ENCODE measurements at regions not wholly inside any gene's neighbourhood (a gene's known extent, or its start where the extent isn't known, plus 50 kb on each side); places are given as distances from the start of the nearest gene placed in this dataset.

DNA sequence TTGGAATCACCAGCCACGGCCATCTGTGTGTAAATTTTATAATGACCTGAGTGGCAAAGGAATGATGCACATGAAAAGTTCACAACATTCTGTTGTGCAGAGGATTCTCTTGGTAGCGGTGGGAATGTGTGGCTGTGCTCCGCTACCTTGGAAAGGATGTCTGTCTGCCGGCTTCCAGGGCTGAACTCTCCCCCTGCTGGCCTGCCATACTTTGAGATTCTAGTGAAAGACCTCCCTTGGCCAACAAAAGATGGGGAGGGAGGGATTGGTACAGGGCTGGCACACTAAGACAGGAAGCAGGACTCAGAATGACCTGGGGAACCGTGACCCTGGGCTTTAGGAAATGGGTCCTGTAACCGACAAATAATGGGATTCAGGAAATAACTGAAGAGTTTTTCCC, 194.5 kb upstream of the PLD5 start:
- TF ChIP-seq IKZF2 (IDR thresholded peaks at IDR 0.05) (no peak), TCF3 (IDR thresholded peaks at IDR 0.05; ENCODE audit: borderline replicate concordance, insufficient read depth, low read depth, low read length) (no peak), YBX1 (IDR thresholded peaks at IDR 0.05) (no peak), SMARCA5 (IDR thresholded peaks at IDR 0.05) (no peak), EZH2 (IDR thresholded peaks at IDR 0.05; ENCODE audit: borderline replicate concordance, control insufficient read depth, low read depth, low read length) (no peak), MAX (IDR thresholded peaks at IDR 0.05; ENCODE audit: low read depth, low read length) (no peak), IKZF1 (conservative IDR thresholded peaks at IDR 0.05) (no peak), RAD21 (IDR thresholded peaks at IDR 0.05; ENCODE audit: insufficient read depth, low read depth, low read length) (no peak), ZNF24 (IDR thresholded peaks at IDR 0.05) (no peak), PRDM15 (CRISPR knock-in tag; IDR thresholded peaks at IDR 0.05) (no peak), CBFB (IDR thresholded peaks at IDR 0.05; ENCODE audit: low read depth) (no peak)
- ChIA-PET POLR2A (no interaction called here), SMC1A (ENCODE audit: uncharacterized antibody, unreplicated experiment) (no interaction called here), RAD21 (ENCODE audit: unreplicated experiment) (no interaction called here), CTCF (no interaction called here)
- in situ Hi-C loops (cut with MboI) = no loop called here
- no TSS peak for BruUV-seq (replicated peaks)
- no peak for FAIRE-seq
- Histone ChIP-seq H3K9me3 (replicated peaks; ENCODE audit: control insufficient read depth, insufficient read depth, low read length) (no peaks in the 10 kb centered on the region), H3K79me2 (ENCODE audit: control insufficient read depth, insufficient read depth, low read length) (no peaks in the 10 kb centered on the region), H3K4me3 (no peak overlapping the region), H2AFZ (ENCODE audit: control insufficient read depth, low read depth, low read length) (no peak overlapping the region), H4K20me1 (ENCODE audit: control insufficient read depth, insufficient read depth) (no peaks in the 10 kb centered on the region), H3K36me3 (ENCODE audit: control insufficient read depth in 2 of 2, insufficient read depth in 2 of 2, low read length in 1 of 2) (no peaks in the 10 kb centered on the region), H3K4me1 (ENCODE audit: control insufficient read depth, insufficient read depth, low read length) (no peaks in the 10 kb centered on the region), H3K27me3 (replicated peaks in 1 of 2; ENCODE audit: control insufficient read depth in 2 of 2, insufficient read depth in 2 of 2, low read length in 1 of 2) (no peaks in the 10 kb centered on the region), H3K9ac (ENCODE audit: control insufficient read depth, insufficient read depth, low read length) (no peak overlapping the region), H3K4me2 (ENCODE audit: control insufficient read depth, insufficient read depth) (no peak overlapping the region), H3K27ac (ENCODE audit: control insufficient read depth, insufficient read depth) (no peak overlapping the region)
- DNase-seq (ENCODE audit: low read depth, low spot score) = no peak
- intact Hi-C loops (cut with micrococcal nuclease; ENCODE audit: unreplicated experiment) = no loop called here
- WGBS (ENCODE audit: insufficient coverage, insufficient replicate concordance, low lambda C conversion rate, missing lambda C conversion rate) = 33% methylated on average over 6 of the region's 6 CpGs
- no peak for ATAC-seq

Data from GM12878 (cell line).